ENCODE measurements at regions not wholly inside any gene's neighbourhood (a gene's known extent, or its start where the extent isn't known, plus 50 kb on each side); places are given as distances from the start of the nearest gene placed in this dataset.

DNA sequence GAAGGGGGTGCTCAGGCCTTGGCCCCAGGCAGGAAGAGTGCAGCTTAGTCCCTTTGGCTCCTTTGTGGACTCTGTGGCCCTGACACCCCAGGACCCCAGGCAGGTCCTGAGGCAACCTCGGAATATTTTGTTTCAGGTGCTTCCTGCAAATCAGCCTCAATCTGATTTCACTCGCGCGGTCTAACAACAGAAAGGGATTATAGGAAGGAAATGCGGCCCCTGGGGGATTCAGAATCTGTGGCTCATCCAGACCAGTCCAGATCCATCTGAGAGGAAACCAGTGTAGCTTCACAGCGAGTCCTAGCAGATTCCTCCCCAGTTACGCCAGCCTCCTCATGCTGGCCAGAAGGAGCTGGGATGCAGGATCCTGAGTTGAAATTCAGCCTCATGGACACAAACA is 59.5 kb upstream of the YWHAQ start:
- TF ChIP-seq, protein P1, sequence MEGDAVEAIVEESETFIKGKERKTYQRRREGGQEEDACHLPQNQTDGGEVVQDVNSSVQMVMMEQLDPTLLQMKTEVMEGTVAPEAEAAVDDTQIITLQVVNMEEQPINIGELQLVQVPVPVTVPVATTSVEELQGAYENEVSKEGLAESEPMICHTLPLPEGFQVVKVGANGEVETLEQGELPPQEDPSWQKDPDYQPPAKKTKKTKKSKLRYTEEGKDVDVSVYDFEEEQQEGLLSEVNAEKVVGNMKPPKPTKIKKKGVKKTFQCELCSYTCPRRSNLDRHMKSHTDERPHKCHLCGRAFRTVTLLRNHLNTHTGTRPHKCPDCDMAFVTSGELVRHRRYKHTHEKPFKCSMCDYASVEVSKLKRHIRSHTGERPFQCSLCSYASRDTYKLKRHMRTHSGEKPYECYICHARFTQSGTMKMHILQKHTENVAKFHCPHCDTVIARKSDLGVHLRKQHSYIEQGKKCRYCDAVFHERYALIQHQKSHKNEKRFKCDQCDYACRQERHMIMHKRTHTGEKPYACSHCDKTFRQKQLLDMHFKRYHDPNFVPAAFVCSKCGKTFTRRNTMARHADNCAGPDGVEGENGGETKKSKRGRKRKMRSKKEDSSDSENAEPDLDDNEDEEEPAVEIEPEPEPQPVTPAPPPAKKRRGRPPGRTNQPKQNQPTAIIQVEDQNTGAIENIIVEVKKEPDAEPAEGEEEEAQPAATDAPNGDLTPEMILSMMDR (conservative IDR thresholded peaks at IDR 0.05; ENCODE audit: low read length), result no peak
- no peak for TF ChIP-seq EZH2phosphoT487 (IDR thresholded peaks at IDR 0.05; ENCODE audit: borderline replicate concordance)
- Histone ChIP-seq H3F3A (ENCODE audit: low read depth) (no peaks in the 10 kb centered on the region), H2AFZ (ENCODE audit: low read length) (no peak overlapping the region), H3K36me3 (ENCODE audit: insufficient read depth, low read length) (no peaks in the 10 kb centered on the region), H3K9me3 (ENCODE audit: insufficient read depth, low read depth, low read length) (no peaks in the 10 kb centered on the region), H3K9me2 (replicated peaks; ENCODE audit: low read depth, low read length) (no peaks in the 10 kb centered on the region), H4K20me1 (ENCODE audit: insufficient read depth, low read length, poor library complexity, severe bottlenecking) (no peaks in the 10 kb centered on the region), H3K79me2 (ENCODE audit: insufficient read depth, low read length) (no peaks in the 10 kb centered on the region), H3K4me3 (ENCODE audit: low read length, poor library complexity, severe bottlenecking) (no peak overlapping the region), H3K9ac (ENCODE audit: low read depth, low read length, poor library complexity, severe bottlenecking) (no peak overlapping the region), H3K4me2 (ENCODE audit: low read depth, low read length, poor library complexity, severe bottlenecking) (no peak overlapping the region), H3K4me1 (ENCODE audit: insufficient read depth, low read length, poor library complexity, severe bottlenecking) (peaks cover 12% of the 10 kb centered on the region), H3K27me3 (ENCODE audit: insufficient read depth, low read length, poor library complexity, severe bottlenecking) (no peaks in the 10 kb centered on the region)

DNA sequence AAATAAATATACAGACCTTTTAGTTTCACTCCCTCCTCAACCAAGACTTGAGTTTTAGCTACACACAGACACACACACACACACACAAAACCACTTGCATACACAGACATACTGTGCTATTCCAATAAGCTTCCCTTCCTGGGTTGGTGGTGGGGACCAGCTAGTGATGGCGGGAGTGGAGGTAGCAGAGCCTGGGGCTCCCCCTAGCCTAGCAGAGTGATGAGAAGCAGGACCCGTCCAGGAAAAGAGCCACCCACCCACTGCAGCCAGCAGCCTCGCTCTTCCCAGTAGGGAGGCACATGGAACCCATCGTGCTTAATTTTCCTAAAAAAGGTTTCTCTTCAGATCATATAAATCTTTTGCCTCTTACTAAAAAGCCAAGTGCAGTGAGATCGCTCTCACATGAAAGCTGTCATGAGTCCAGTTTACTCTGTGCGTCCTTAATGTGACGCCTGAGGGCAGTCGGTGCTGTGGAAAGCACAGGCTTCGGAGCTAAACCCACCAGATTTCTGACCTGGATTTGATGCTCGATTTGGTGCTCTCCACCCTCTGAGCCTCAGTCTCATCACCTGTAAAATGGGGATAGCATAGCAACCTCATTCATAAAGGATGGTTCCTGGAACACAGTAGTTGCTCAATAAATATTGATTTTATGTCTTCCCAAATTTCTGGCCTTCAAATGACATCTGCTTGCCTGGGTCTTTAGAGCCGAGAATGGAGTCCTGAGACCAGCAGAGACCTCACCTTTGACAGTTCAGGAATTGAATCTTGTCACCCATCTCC is 60.1 kb upstream of the YWHAQ start:
- Histone ChIP-seq H3K27me3 (ENCODE audit: insufficient read depth, low read length, poor library complexity, severe bottlenecking) (no peaks in the 10 kb centered on the region), H3K4me3 (ENCODE audit: low read length, poor library complexity, severe bottlenecking) (no peak overlapping the region), H4K20me1 (ENCODE audit: insufficient read depth, low read length, poor library complexity, severe bottlenecking) (no peaks in the 10 kb centered on the region), H2AFZ (ENCODE audit: low read length) (no peak overlapping the region), H3F3A (ENCODE audit: low read depth) (no peaks in the 10 kb centered on the region), H3K4me2 (ENCODE audit: low read depth, low read length, poor library complexity, severe bottlenecking) (no peak overlapping the region), H3K36me3 (ENCODE audit: insufficient read depth, low read length) (no peaks in the 10 kb centered on the region), H3K9me2 (replicated peaks; ENCODE audit: low read depth, low read length) (no peaks in the 10 kb centered on the region), H3K9ac (ENCODE audit: low read depth, low read length, poor library complexity, severe bottlenecking) (no peak overlapping the region), H3K9me3 (ENCODE audit: insufficient read depth, low read depth, low read length) (no peaks in the 10 kb centered on the region), H3K79me2 (ENCODE audit: insufficient read depth, low read length) (no peaks in the 10 kb centered on the region), H3K4me1 (ENCODE audit: insufficient read depth, low read length, poor library complexity, severe bottlenecking) (peaks cover 10% of the 10 kb centered on the region)
- TF ChIP-seq, protein P1 (conservative IDR thresholded peaks at IDR 0.05; ENCODE audit: low read length), result no peak; the same call in 1 of the 2 replicates
- TF ChIP-seq EZH2phosphoT487 (IDR thresholded peaks at IDR 0.05; ENCODE audit: borderline replicate concordance), result no peak

DNA sequence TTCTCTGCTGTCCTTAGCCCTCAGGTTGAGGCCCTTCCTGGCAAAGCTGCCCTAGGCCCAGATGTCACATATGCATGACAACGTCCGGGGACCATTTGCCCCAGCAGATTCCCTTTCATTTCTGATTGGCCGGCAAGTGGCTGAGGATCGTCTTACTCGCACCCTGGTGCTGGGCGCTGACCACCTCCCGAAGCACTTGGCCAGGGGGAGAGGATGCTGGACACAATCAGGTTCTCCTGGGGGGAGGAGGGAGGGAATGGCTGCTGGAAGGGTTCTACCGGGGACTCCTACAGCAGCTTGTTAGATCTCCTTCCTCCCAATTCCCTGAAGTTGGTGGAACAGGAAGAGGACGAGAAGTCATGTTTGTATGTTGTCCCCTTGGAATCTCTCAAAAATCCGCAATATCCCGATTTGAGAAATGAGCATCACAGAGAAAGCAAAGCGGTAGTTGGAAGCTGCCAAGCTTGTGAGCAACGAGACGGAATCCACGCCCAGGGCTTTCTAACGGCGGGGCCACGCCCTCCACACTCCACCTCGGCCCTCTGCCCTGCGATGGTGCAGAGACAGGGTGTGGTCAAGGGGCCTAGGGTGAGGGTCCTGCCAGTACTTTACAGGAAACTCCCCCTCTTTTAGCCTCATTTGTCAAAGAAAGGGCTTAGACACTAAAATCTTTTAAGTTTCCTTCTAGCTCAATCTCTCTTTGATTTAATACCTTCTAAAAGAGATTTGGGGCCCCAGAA is 61.8 kb upstream of the YWHAQ start:
- Histone ChIP-seq H3K79me2 (ENCODE audit: insufficient read depth, low read length) (no peaks in the 10 kb centered on the region), H3K27me3 (ENCODE audit: insufficient read depth, low read length, poor library complexity, severe bottlenecking) (no peaks in the 10 kb centered on the region), H3K4me2 (ENCODE audit: low read depth, low read length, poor library complexity, severe bottlenecking) (no peak overlapping the region), H3K4me3 (ENCODE audit: low read length, poor library complexity, severe bottlenecking) (no peak overlapping the region), H2AFZ (ENCODE audit: low read length) (no peak overlapping the region), H3K9me3 (ENCODE audit: insufficient read depth, low read depth, low read length) (no peaks in the 10 kb centered on the region), H3K36me3 (ENCODE audit: insufficient read depth, low read length) (no peaks in the 10 kb centered on the region), H3F3A (ENCODE audit: low read depth) (no peaks in the 10 kb centered on the region), H3K9me2 (replicated peaks; ENCODE audit: low read depth, low read length) (no peaks in the 10 kb centered on the region), H3K9ac (ENCODE audit: low read depth, low read length, poor library complexity, severe bottlenecking) (no peak overlapping the region), H4K20me1 (ENCODE audit: insufficient read depth, low read length, poor library complexity, severe bottlenecking) (no peaks in the 10 kb centered on the region), H3K4me1 (ENCODE audit: insufficient read depth, low read length, poor library complexity, severe bottlenecking) (peaks cover 3% of the 10 kb centered on the region)
- TF ChIP-seq, protein P1 (conservative IDR thresholded peaks at IDR 0.05; ENCODE audit: low read length), result no peak
- TF ChIP-seq EZH2phosphoT487 (IDR thresholded peaks at IDR 0.05; ENCODE audit: borderline replicate concordance), result no peak
